IPS-NIHi11 (cell line): ENCODE measurements at regions not wholly inside any gene's neighbourhood (a gene's known extent, or its start where the extent isn't known, plus 50 kb on each side); places are given as distances from the start of the nearest gene placed in this dataset.
A peak's percentile ranks its signal among the peaks of the same experiment; 100 is the strongest.
"Not testable (repeated sequence)": the region's sequence is repeated elsewhere in the genome, so short reads cannot be mapped to it uniquely, and the experiment has no call there.

ENCODE experiments used
- DNase-seq: peaks from one replicate; pipeline ENCODE4 v3.0.0; 2012; ENCODE audit warnings: mixed read lengths, low spot score

DNA sequence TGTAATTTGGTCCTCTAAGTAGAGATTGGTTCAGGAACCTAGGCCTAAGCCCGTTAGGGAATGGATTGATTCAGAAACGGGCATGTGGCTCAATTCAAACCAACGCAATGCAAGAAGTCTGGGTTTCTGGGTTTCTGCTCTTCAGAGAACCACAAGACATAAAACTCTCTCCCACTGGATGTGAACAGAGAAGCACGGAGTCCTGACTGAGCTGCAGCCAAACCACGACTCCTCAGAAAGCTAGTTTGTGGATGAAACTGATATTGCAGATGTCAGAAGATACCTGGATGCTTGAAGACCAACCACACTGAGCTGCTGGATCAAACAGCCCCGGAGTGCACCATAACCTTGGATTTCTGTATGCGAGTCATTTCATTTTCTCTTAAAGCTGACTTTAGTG is 50.0 kb downstream of the SOD2 start:
- no peak for DNase-seq

GRCh38 chr6:159642481-159642880 is 50.6 kb downstream of the SOD2 start:
- DNase-seq = no peak

- DNase-seq = no peak
Observed at GRCh38 chr6:159640722-159641482, 52.1 kb downstream of the SOD2 start.

DNA sequence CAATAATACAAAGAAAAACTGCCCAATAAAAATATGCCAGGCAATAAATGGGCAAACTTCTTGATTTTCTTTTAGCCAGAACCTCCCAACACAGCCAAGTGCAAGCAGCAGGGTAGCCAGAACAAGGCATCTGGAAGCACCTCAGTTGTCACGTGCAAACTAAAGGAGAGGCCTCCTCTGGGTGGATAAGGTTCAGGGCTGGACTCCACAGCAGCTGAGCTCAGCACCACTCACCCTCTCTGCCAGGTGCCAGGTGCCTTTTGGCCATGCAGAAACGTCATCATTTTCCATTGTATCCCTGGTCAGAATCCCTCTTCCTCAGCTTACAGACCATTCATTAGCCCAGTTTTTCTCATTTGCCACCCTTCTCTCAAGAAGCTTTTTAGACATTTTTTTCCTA is 52.7 kb downstream of the SOD2 start:
- DNase-seq = no peak

DNA sequence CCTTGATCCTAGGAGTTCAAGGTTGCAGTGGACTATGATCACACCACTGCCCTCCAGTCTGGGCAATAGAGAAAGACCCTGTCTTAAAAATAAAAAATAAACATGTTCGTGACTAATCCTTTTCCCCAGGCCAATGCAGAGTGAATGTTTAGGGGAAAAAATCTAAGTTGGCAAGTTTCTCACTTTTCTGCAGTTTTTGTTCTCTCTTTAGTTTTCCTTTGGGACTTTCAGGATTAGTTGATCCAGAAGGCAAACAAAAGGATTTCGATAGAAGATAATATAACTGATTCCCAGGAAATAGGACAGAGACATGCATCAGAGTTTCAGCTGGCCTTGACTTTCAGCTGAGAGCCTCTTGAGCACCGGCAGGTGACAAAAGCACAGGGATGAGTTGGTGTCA is 53.3 kb downstream of the SOD2 start:
- no peak for DNase-seq

GRCh38 chr6:159633196-159633595 is 59.8 kb downstream of the SOD2 start:
- DNase-seq = peak; percentile 49

DNA sequence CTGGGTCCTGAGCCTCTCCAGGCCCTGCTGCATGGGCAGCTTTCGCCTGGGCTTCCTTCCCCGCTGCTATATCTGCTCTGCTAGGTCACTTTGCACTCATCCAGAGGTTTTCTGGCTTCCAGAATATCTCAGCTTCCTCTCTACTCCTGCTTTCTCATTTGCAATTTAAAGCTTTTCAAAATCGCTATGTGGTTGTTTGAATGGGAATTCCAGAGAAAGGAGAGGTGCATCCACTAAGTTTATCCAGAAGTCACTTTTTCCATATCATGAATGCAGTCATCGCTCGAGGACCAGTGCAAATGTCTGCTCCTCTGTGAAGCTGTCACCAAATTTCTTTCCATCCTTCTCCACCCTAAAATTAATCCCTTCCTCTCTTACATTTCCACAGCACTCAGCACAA is 61.2 kb downstream of the SOD2 start:
- DNase-seq = no peak

GRCh38 chr6:159627939-159628338 is 65.1 kb downstream of the SOD2 start:
- DNase-seq = no peak

GRCh38 chr6:159626506-159626905 is 66.5 kb downstream of the SOD2 start:
- not testable (repeated sequence) for DNase-seq

DNA sequence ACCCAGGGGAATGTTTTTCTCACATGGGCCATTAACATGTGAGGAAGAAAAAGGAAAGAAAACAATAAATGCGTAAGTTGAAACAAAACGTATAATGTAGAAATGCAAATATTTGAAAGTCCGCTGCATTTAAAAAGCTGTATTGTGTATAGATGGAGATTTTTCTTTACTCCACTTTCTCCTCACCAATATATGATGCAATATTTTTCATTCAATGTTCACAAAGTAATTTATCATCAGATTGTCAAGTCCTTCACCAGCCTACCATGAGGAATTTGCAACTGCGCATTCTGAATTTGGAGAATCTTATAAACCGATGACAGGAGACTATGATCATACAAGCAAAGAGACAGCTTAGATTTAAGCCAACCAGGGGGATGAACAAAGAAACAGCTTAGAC is 69.9 kb downstream of the SOD2 start:
- no peak for DNase-seq

DNA sequence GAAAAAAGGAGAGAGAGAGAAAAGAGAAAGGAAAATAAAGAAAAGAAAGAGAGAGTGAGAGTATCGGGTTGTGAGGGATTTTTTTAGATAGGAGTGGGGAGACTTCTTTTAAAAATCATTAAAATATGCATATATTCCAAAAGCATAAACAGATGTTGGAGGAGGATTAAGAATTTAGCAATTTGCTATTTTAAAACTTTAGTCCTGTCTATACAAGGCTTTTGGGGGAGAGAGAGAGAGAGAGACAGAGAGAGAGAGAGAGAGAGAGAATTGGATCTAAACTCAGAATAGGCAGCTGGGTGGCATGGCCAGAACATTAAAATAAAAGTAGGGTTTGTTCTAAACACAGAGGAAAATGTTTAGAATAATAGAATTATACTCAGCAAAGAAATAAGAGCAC is 72.1 kb downstream of the SOD2 start:
- no peak for DNase-seq

GRCh38 chr6:159617444-159617843 is 75.6 kb downstream of the SOD2 start:
- no peak for DNase-seq

GRCh38 chr6:159616456-159616855 is 76.6 kb downstream of the SOD2 start:
- DNase-seq = no peak

- no peak for DNase-seq
Observed at GRCh38 chr6:159615918-159616317, 77.1 kb downstream of the SOD2 start.

- DNase-seq = no peak
Observed at GRCh38 chr6:159610881-159611280, 82.2 kb downstream of the SOD2 start.

GRCh38 chr6:159609652-159610178 is 83.3 kb downstream of the SOD2 start:
- DNase-seq = no peak

DNA sequence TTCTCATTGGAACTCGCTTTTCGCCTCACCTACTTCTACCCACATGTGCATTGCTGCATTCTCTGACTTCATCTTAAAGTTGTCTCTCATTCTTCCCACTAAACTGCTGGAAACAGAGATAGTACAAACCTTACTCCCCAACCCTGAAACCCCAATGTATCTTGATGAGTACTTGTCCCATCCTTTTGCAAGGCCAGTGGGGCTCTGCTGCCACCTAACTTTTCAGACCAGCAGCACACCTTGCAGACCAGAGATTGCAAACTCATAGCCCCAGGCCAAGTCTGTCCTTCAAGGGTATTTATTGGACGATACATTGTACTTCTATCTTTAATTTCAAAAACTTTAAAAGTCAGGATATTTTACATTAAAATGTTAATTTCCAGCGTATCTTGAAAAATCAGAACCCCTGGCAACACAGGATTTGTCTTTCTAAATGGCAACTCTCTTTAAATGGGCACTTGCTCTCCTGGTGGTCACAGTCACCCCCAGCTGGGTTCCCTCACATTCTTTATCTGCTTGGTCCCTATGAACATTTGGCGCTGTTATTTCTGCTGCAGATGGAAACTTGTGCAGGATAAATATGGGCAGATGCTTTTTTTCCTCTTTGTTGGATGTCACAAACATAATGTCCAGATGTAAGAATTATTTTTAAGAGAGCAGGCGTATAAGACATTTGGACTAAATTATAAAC is 83.9 kb downstream of the SOD2 start:
- DNase-seq = peak; percentile 70

- no peak for DNase-seq
Observed at GRCh38 chr6:159606786-159607185, 86.3 kb downstream of the SOD2 start.

GRCh38 chr6:159604443-159604956 is 88.5 kb downstream of the SOD2 start:
- DNase-seq = no peak

GRCh38 chr6:159602431-159603041 is 90.5 kb downstream of the SOD2 start:
- no peak for DNase-seq

- no peak for DNase-seq
Observed at GRCh38 chr6:159601211-159601610, 91.8 kb downstream of the SOD2 start.

DNA sequence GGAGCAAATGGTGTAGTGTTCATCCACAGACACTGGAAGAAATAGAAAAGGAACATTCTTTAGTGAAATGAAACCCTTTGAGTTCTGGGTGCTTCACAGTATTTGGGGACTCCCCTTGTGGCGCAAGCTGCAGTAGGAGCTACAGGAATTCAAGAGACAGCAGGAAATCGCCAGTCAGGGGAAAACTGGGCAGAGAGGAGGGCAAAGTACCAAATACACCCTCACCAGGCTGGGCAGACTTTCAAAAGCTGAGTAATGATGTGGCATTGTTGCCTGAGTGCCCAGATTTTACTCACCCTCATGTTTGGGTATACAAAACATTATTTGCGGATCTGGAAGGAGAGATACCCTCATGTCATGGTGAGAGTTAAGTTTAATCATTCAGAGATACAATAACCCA is 97.9 kb downstream of the SOD2 start:
- no peak for DNase-seq

DNA sequence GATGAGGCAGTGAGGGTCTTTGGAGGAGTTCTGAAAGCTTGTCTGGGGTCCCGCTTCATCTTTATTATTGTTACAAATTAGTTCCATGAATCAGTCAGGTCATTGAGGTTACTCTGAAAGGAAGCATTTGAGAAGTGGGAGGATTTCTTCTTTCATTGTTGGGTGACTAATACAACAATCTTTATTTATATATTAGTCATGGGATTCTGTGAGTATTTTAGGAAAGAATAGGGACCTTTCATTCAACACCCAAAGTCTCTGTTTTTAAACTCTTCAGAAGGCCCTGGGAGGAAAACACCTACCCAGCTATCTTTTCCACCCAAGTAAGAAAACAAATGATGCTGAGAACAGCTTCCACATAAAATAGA is 98.3 kb downstream of the SOD2 start:
- no peak for DNase-seq
